BJ (cell line): ENCODE measurements at regions not wholly inside any gene's neighbourhood (a gene's known extent, or its start where the extent isn't known, plus 50 kb on each side); places are given as distances from the start of the nearest gene placed in this dataset.
"Not testable (repeated sequence)": the region's sequence is repeated elsewhere in the genome, so short reads cannot be mapped to it uniquely, and the experiment has no call there.

ENCODE experiments used
- CTCF ChIA-PET: fragments of 350-600 bp; formaldehyde crosslinking; extraction: SDS; loops from one replicate; lab custom pipeline; 2021; ENCODE audit warnings: antibody characterized with exemption, inconsistent platforms; lab: Yijun Ruan, JAX
- POLR2A ChIA-PET: fragments of 300-600 bp; sonication (Branson Sonifier 250); formaldehyde crosslinking; extraction: SDS; loops from one replicate; lab custom pipeline; 2021; ENCODE audit warnings: antibody characterized with exemption; lab: Charles Lee
- DNase-seq: peaks from one replicate; pipeline ENCODE4 v3.0.0-alpha.2; 2011; ENCODE audit warnings: low read depth
- H3K27me3 ChIP-seq: 2 replicates; pipeline ENCODE4 v1.6.0; 2011; ENCODE audit warnings: low read length; ENCODE audit not compliant: control insufficient read depth, insufficient read depth
- H3K36me3 ChIP-seq: 2 replicates; pipeline ENCODE4 v1.5.1; 2011; ENCODE audit warnings: low read length; ENCODE audit not compliant: control insufficient read depth, insufficient read depth
- H3K4me3 ChIP-seq: 2 replicates; pipeline ENCODE4 v1.5.1; 2011; ENCODE audit warnings: low read depth, mild to moderate bottlenecking, control low read depth, low read length
- TF ChIP-seq, protein P1 (sequence below): IDR thresholded peaks from 2 replicates; pipeline ENCODE4 v1.5.1; 2011; ENCODE audit warnings: low read depth, mild to moderate bottlenecking, control low read depth, inconsistent platforms, low read length, moderate library complexity; ENCODE audit not compliant: insufficient read depth

GRCh38 chr5:101284736-101285375, 381.8 kb upstream of the ST8SIA4 start:
- TF ChIP-seq, protein P1, sequence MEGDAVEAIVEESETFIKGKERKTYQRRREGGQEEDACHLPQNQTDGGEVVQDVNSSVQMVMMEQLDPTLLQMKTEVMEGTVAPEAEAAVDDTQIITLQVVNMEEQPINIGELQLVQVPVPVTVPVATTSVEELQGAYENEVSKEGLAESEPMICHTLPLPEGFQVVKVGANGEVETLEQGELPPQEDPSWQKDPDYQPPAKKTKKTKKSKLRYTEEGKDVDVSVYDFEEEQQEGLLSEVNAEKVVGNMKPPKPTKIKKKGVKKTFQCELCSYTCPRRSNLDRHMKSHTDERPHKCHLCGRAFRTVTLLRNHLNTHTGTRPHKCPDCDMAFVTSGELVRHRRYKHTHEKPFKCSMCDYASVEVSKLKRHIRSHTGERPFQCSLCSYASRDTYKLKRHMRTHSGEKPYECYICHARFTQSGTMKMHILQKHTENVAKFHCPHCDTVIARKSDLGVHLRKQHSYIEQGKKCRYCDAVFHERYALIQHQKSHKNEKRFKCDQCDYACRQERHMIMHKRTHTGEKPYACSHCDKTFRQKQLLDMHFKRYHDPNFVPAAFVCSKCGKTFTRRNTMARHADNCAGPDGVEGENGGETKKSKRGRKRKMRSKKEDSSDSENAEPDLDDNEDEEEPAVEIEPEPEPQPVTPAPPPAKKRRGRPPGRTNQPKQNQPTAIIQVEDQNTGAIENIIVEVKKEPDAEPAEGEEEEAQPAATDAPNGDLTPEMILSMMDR: no peak
- no peaks in the 10 kb centered on the region for H3K27me3 ChIP-seq
- H3K4me3 ChIP-seq: no peak overlapping the region
- DNase-seq: no peak
- no peaks in the 10 kb centered on the region for H3K36me3 ChIP-seq
- ChIA-PET CTCF (no interaction called here), POLR2A (no interaction called here)

GRCh38 chr5:101283938-101284337, 380.9 kb upstream of the ST8SIA4 start:
- H3K36me3 ChIP-seq, POLR2A ChIA-PET, CTCF ChIA-PET, H3K27me3 ChIP-seq, H3K4me3 ChIP-seq, DNase-seq: not testable (repeated sequence)

DNA sequence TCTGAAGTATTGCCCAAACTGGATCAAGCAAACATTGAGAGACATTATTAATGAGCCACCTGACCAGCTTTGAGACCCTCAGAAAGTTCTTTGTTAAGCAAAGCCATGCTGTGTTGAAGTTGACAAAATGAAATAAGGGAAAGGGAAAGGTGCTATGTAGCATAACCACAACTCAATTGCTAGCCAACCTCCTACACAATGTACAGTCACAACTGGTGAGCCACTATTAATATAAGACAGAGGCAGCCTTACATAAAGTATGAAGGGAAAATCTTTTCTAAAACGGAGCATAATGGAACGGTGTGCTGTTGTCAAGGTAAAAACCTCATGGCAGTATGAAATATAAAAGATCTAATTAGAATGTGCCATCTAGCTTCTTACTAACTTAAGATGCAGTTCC, 375.8 kb upstream of the ST8SIA4 start:
- POLR2A ChIA-PET: no interaction called here
- H3K4me3 ChIP-seq: no peak overlapping the region
- DNase-seq: no peak
- CTCF ChIA-PET: interaction anchor here (0.6 kb wide), 1 partner anchor 58 kb away, joined by 4 read pairs; no protein-coding TSS in a partner anchor
- TF ChIP-seq, protein P1: no peak
- H3K36me3 ChIP-seq: no peaks in the 10 kb centered on the region
- no peaks in the 10 kb centered on the region for H3K27me3 ChIP-seq

- H3K4me3 ChIP-seq: no peak overlapping the region
- no peaks in the 10 kb centered on the region for H3K36me3 ChIP-seq
- POLR2A ChIA-PET: no interaction called here
- no peaks in the 10 kb centered on the region for H3K27me3 ChIP-seq
- no peak for DNase-seq
- CTCF ChIA-PET: no interaction called here
- TF ChIP-seq, protein P1: no peak
Measured at GRCh38 chr5:101278011-101278687, 375.1 kb upstream of the ST8SIA4 start.

GRCh38 chr5:101271945-101272344, 368.9 kb upstream of the ST8SIA4 start:
- CTCF ChIA-PET: no interaction called here
- Histone ChIP-seq H3K4me3 (no peak overlapping the region), H3K36me3 (no peaks in the 10 kb centered on the region), H3K27me3 (no peaks in the 10 kb centered on the region)
- DNase-seq: no peak
- TF ChIP-seq, protein P1: no peak
- POLR2A ChIA-PET: no interaction called here

GRCh38 chr5:101271416-101271815, 368.3 kb upstream of the ST8SIA4 start:
- no peaks in the 10 kb centered on the region for H3K36me3 ChIP-seq
- CTCF ChIA-PET: no interaction called here
- no peak for DNase-seq
- H3K27me3 ChIP-seq: no peaks in the 10 kb centered on the region
- POLR2A ChIA-PET: no interaction called here
- H3K4me3 ChIP-seq: no peak overlapping the region
- TF ChIP-seq, protein P1: no peak
